Urothelium cell line (cell line): ENCODE measurements at regions not wholly inside any gene's neighbourhood (a gene's known extent, or its start where the extent isn't known, plus 50 kb on each side); places are given as distances from the start of the nearest gene placed in this dataset.

ENCODE experiments used
- DNase-seq: peaks from one replicate; pipeline ENCODE4 v3.0.0; 2011; ENCODE audit warnings: low spot score, mixed read lengths
- FAIRE-seq: peaks from 2 replicates; lab custom pipeline; 2011; peaks lifted over from hg19 to GRCh38; lab: Jason Lieb, UNC

DNA sequence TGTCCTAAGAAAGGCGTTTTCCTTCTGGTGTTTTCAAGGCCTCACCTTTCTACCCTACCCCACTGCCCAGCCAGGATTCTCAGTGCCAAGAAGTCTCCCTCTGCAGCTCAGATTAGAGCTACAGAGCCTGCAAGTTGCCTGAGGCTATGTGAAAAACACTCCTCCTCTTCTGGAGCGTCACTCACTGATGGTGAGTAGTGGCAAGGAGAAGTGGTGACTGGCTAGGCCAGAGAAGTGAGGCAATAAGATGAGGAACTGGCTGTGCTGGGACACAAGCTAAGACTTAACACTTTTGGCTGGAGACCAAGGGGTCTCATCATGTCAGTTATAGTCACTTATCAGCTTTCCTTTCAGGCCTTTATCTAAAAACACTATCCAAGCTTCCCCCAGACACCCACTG is 86.7 kb upstream of the PRKAR2B start:
- no peak for FAIRE-seq
- no peak for DNase-seq

DNA sequence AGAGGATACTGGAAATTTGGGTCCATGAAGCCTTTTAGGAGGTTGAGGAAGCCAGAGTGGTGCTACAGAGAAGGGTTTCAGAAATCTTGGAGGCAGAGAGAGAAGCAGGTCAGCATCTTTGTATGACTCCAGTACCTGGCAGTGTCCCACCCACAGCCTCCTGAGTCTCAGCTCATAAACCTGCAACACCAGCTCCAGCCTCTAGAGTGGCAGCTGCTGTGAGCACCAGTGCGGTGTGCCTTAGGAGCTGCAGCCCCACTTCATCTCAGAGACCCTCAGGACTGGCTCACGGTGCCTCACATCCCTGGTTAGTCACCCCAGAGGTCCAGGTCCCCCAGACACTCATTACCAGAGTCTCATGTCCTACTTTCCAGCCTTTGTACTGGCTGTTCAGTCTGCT is 84.8 kb upstream of the PRKAR2B start:
- DNase-seq (no peak), FAIRE-seq (no peak)

DNA sequence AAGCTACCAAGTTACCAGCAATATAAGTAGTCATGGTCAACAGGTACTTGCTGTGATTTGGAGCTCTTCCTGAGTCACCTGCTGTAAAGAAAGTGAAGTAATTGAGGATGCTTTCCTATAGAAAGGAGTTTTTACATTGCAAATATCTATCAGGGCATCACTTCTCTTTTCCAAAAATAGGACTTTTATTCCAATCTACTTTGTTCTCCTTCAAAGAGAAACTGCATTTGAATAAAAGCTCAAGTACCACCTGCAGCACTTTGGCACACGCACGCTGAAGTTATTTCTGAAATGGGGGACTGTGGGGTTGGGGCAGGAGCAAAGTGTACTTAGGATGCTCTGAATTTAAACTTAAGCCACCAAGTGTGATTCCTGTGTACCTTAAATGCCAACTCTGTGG is 81.8 kb upstream of the PRKAR2B start:
- FAIRE-seq, result no peak
- DNase-seq, result no peak

DNA sequence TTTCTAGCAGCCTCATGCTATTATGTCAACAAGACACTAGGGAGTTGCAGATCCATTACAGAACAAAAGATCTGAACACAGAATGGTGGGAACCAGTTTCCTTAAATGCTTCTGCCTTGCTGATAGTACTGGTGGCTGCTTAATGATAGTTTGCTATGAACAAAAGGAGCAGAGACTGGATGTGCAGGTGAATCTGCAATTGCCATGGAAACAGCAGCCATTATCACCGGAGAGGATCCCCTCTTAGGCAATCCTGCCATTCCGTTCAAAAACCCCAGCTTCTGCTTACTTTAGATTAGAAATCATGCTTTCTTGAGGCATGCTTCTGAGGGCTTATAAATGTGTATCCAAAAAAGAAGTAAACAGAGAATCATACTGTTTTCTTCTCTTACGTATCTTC is 80.0 kb upstream of the PRKAR2B start:
- DNase-seq (no peak), FAIRE-seq (peak; percentile 44)

DNA sequence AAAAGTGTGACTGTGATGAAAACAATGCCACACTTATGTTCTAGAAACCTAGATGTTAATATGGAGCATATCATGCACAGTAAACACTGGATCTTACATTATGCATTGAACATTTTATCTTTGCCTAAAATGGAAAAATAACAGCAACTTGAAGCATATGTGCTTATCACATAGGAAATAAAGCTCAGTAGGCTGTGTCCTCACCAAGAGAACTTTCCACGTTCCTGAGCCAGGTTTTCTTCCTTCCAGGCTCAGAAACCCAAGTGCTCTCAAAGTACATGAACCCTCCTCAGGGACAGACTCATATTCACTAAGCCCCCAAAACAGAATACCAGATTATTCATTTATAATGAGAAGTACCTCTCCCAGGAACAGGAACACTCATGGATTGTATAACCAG is 79.4 kb upstream of the PRKAR2B start:
- DNase-seq (no peak), FAIRE-seq (no peak)

DNA sequence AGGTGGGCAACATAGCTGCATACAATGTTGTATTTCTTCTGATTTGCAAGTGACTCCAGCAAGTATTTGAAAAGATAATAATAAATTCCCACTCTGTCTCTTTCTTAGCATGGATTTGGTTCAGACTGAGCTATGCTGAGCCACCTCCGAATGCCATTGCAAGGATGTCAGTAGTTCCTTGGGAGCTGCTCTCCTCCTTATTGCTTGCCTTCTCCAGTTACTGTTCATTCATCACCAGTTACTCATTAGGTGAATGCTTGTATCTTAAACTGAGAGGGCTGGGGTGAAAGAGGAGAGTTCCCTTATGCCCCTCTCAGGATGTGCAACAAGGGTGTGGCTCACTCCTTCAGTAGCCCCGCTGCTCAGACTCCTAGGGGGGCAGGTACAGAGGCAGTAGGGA is 78.4 kb upstream of the PRKAR2B start:
- no peak for DNase-seq
- FAIRE-seq, result peak; percentile 30

DNA sequence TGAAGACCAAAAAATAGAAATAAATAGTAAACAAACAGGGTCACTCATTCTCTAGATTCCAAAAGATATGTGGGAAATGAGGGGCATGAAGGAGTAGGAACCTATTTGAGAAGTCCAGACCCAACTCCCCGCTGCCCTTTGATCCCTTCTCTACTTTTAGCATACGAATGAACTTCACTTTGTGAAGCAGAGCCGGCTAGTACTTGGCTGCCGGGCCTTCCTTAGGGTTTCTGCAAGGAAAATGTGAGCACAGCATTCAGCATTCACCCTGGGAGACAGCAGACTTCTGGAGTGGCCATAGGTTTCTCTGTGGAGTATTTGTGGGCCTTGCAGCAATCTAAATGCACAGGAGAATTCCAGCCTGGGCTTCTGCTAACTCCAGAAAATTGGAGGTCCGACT is 76.3 kb upstream of the PRKAR2B start:
- no peak for FAIRE-seq
- DNase-seq, result no peak

DNA sequence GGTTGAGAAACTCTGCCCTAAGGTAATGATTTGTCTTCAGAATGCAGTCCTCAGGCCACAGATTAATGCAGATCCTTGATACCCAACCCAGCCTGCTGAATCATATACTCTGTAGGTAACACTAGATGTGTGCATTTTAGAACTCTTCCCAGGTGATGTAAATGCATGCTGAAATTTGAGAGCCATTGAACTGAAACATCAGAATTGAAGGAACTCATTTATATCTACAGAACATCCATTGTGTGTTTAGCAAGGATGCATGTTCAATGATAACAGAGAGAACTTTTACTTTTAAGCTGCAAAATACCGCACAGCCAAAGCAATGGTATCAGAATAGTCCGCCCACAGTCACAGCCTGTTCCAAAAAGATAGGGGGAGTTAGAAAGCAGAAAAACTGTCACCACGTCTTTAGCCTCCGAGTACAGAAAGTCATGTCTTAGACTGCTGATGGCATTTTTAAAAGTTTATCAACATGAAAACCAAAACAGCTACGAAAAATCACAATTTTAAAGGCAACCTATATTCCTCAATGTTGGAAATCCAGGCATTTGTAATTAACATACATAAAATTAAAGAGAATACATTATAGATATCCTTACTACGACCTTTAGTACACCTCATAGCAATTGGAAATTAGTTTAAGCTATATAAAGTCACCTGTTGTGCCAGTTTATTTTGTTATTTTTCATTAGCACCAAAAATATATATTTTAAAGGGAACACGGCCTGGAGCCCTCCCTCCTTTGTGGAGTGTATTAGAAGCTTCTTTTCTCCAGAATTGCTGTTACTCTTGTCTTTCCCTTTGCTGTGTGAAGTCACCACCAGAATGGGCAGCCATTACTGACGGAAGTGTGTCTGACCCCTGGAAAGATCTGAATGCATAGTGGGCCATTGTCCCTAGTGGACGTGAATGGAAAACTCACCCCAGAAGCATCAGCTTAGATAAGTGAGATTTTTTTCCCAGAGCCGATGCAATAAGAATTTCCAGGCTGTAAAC is 65.8 kb upstream of the PRKAR2B start:
- no peak for DNase-seq
- no peak for FAIRE-seq

DNA sequence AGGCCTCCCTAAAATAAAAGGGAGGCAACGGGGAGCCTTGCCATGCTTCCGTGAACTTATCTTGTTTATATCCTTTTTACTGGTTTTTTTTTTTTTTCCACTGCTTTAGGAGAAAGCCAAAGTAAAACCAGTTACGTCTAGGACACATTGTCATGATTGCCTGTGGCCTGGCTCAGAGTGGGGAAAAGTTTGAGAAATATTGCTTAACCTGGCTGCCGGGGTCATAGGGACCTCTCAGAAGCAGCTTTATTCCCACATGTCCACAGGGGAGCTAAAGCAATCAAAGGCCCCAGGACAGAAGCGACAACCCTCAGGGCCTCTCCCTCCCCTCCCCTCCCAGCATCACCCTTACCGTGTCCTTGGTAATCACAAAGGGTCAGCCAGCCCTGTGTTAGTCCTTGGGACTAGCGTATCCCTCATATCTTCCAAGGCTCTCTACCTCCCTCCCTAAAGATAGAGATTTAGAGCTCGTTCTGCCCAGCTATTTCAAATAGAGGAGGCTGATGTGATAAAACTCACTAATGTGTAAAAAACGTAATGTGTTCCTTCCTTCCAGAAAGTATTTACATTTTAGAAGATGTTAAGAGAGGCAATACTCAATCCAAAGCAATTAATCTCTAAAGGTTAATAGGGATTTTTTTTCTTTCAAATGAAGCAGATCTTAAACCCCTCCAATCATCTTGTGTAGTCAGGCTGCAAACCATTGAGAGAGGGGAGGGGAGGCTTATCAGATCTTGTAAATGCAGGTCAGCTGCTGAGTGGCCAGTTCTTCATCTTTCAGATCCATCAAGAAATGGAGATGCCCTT is 64.8 kb upstream of the PRKAR2B start:
- no peak for DNase-seq
- FAIRE-seq, result no peak

DNA sequence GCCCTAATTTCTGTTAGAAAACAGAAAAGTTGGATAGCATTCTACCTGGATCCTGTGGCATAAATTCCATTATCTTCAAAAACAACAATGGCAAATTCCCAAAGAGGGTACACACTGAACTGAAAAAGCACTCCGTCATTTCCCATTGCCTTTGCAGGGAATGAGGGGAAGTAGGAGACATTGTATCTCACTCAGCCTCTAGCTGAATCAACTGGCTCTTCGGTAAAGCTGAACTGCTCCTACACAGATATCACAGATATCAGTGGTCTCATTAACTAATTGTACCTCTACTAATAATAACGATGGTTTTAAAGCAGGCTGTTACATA is 64.2 kb upstream of the PRKAR2B start:
- DNase-seq, result no peak
- FAIRE-seq, result no peak

DNA sequence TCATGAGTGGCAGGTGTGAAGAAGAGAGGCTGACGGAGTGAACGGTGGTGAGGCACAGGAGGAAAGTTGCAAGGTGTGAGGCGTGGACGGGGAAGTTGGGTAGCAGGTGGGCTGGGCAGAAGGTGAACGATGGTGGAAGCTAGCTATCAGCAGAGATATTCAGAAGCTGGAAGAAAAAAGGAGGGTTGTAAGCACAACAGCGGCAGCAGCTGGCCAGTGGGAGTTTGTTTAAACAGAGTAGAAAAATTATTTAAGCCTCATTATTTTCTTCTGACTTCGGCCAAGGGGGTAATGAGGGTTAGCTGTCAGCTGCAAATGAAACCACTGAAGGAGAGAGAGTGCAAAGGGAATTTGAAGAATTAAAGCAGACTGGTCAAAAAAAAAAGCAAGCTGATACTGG is 62.1 kb upstream of the PRKAR2B start:
- FAIRE-seq, result no peak
- DNase-seq, result no peak

DNA sequence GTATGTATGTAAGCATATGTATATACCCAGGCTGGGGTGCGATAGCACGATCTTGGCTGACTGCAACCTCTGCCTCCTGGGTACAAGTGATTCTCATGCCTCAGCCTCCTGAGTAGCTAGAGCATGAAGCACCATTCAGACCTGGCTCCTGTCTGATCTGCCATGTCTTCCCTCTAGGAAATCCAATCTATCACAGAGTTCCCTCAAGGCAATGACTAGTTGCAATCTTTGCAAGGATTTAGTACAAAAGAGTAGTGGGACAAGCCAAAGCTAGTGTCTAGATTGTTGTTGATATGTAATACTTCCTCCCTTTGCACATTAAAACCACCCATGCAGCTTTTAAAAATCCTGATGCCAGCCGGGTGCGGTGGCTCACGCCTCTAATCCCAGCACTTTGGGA is 60.5 kb upstream of the PRKAR2B start:
- FAIRE-seq (no peak), DNase-seq (no peak)

DNA sequence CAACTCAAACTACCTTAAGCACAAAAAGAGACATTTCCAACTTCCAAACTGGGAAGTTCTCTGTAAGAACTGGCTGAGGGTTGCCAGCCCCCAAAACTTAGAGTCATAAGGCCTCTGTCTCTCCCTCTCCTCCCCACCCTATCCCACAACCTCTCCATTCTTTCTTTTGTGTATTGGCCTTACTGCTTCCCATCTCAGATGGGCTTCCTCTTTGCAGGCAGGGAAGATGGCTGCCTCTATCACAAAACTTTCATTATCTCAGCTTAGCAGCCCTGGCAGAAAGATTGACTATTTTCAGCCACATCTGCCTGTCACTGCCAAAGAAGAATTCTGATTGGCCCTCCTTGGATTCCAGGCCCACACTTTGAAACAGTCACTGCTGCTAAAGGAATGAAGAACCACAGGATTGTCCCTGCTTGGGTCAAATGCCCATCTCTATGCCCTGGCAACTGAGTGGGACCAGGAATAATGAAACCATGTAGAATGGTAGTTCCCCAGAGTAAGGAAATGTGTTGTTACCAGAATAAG is 58.0 kb upstream of the PRKAR2B start:
- no peak for DNase-seq
- no peak for FAIRE-seq

DNA sequence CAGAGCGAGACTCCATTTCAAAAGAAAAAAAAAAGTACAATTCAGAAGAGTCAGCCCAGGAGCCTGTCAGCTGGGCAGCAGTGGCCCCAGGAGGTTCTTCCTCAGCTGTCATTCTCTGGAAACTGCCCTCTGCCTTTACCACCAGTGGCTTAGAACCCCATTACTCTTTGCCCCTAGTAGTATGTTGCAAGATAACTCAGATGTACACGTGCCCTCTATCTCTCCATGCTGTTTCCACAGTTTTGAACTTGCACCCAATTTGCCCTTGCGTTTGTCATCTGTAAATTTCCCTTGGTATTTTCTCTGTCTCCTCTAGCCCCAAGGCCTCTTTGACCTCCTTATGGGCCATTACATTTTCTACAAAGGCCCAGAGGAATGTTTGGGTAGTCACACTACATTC is 56.7 kb upstream of the PRKAR2B start:
- DNase-seq (no peak), FAIRE-seq (no peak)

DNA sequence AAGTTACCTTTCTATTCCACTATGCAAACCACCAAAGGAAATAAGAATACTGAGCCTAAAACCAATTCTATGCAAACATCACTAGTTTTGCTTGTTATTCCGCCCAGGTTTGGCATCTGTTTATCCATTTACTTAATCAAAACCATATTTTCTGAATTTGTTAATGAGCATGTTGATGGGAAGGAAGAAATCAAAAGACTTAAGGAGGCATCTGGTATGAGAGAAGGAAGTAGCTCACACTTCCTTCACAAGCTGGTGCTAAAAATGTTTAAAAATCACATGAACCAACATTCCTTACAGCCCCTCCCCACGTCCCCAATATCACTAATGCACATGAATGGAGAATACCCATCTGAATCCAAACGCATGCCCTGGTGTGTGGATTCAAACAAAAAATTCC is 52.0 kb upstream of the PRKAR2B start:
- FAIRE-seq (no peak), DNase-seq (no peak)
